GM12878 (cell line): ENCODE measurements at regions not wholly inside any gene's neighbourhood (a gene's known extent, or its start where the extent isn't known, plus 50 kb on each side); places are given as distances from the start of the nearest gene placed in this dataset.

ENCODE experiments used
- ATAC-seq: fragments of 200-7000 bp; cut with Tn5 transposase; 3 replicates; pipeline ENCODE4 v1.9.1; 2020; ENCODE audit warnings: mild to moderate bottlenecking, moderate library complexity
- BruUV-seq: library from RNA; stranded (reverse); fragments of 400-500 nt; replicated peaks from 2 replicates; lab custom pipeline; 2021; lab: Mats Ljungman, UMichigan
- CTCF ChIA-PET: fragments of 300-600 bp; sonication (Branson Sonifier 250); formaldehyde crosslinking; extraction: SDS; loops from one replicate; lab custom pipeline; 2021; ENCODE audit warnings: inconsistent platforms; lab: Yijun Ruan, JAX
- POLR2A ChIA-PET: fragments of 350-600 bp; formaldehyde crosslinking; extraction: SDS; loops from one replicate; lab custom pipeline; 2021; ENCODE audit warnings: inconsistent platforms; lab: Charles Lee
- RAD21 ChIA-PET: fragments of 300-600 bp; sonication (Branson Sonifier 250); formaldehyde crosslinking; loops from one replicate; lab custom pipeline; 2023; ENCODE audit warnings: antibody characterized with exemption; ENCODE audit not compliant: unreplicated experiment; lab: Charles Lee
- SMC1A ChIA-PET: fragments of 300-600 bp; sonication (Branson Sonifier 250); formaldehyde crosslinking; loops from one replicate; lab custom pipeline; 2023; ENCODE audit not compliant: unreplicated experiment, uncharacterized antibody; lab: Charles Lee
- DNase-seq: peaks from one replicate; pipeline ENCODE4 v3.0.0-alpha.2; 2011; ENCODE audit warnings: low read depth, low spot score
- FAIRE-seq: peaks from 3 replicates; lab custom pipeline; 2011; peaks lifted over from hg19 to GRCh38; lab: Jason Lieb, UNC
- H2AFZ ChIP-seq: 2 replicates; pipeline ENCODE4 v1.6.0; 2011; ENCODE audit warnings: low read depth, low read length, control low read depth; ENCODE audit not compliant: control insufficient read depth
- H3K27ac ChIP-seq: 2 replicates; pipeline ENCODE4 v1.5.1; 2011; ENCODE audit warnings: control low read depth; ENCODE audit not compliant: control insufficient read depth, insufficient read depth
- H3K27me3 ChIP-seq, 2 experiments: replicated peaks in 1 of 2; 2 replicates each; pipeline versions ENCODE4 v1.6.0 to v1.6.1; 2011; ENCODE audit warnings: low read length in 1 of 2; ENCODE audit not compliant: control insufficient read depth in 2 of 2, insufficient read depth in 2 of 2
- H3K36me3 ChIP-seq, 2 experiments: 2 replicates each; pipeline ENCODE4 v1.5.1; 2011; ENCODE audit warnings: low read length in 1 of 2; ENCODE audit not compliant: control insufficient read depth in 2 of 2, insufficient read depth in 2 of 2
- H3K4me1 ChIP-seq: 2 replicates; pipeline ENCODE4 v1.6.1; 2011; ENCODE audit warnings: mild to moderate bottlenecking, low read length, moderate library complexity, mixed read lengths; ENCODE audit not compliant: control insufficient read depth, insufficient read depth
- H3K4me2 ChIP-seq: 2 replicates; pipeline ENCODE4 v1.6.0; 2011; ENCODE audit warnings: control low read depth; ENCODE audit not compliant: control insufficient read depth, insufficient read depth
- H3K4me3 ChIP-seq: fragments of 200-600 bp; sonication (generic); 2 replicates; pipeline ENCODE4 v1.5.1; 2016
- H3K79me2 ChIP-seq: 2 replicates; pipeline ENCODE4 v1.6.0; 2011; ENCODE audit warnings: low read length; ENCODE audit not compliant: control insufficient read depth, insufficient read depth
- H3K9ac ChIP-seq: 2 replicates; pipeline ENCODE4 v1.8.0; 2011; ENCODE audit warnings: low read length, control low read depth, mixed read lengths; ENCODE audit not compliant: control insufficient read depth, insufficient read depth
- H3K9me3 ChIP-seq: replicated peaks from 3 replicates; pipeline ENCODE4 v1.5.1; 2011; ENCODE audit warnings: mild to moderate bottlenecking, low read length; ENCODE audit not compliant: control insufficient read depth, insufficient read depth
- H4K20me1 ChIP-seq: 2 replicates; pipeline ENCODE4 v1.6.0; 2011; ENCODE audit not compliant: control insufficient read depth, insufficient read depth
- ASH2L ChIP-seq: fragments of 300-600, 200-600 bp; sonication (generic); IDR thresholded peaks from 2 replicates; pipeline ENCODE4 v1.6.1; 2017; ENCODE audit warnings: low read depth, mild to moderate bottlenecking, borderline replicate concordance
- CBX3 ChIP-seq: fragments of 200-600 bp; sonication (generic); IDR thresholded peaks from 2 replicates; pipeline ENCODE4 v1.6.1; 2016; ENCODE audit warnings: low read depth, borderline replicate concordance
- CBX5 ChIP-seq: sonication (generic); IDR thresholded peaks from 2 replicates; pipeline ENCODE4 v1.6.1; 2016; ENCODE audit warnings: low read depth, moderate library complexity, mild to moderate bottlenecking, inconsistent platforms
- CHD1 ChIP-seq: IDR thresholded peaks from 2 replicates; pipeline ENCODE4 v1.6.1; 2012; ENCODE audit warnings: low read depth, low read length, improper control_type of control experiment
- CHD4 ChIP-seq: fragments of 200-600 bp; sonication (generic); IDR thresholded peaks from 2 replicates; pipeline ENCODE4 v1.6.1; 2016; ENCODE audit warnings: mild to moderate bottlenecking
- EP300 ChIP-seq, 2 experiments: fragments of 150-350 bp in 1 of 2; IDR thresholded peaks; 2 replicates each; pipeline ENCODE4 v1.6.1; 2011 to 2012; ENCODE audit warnings: low read depth in 2 of 2, low read length in 2 of 2, borderline replicate concordance in 1 of 2, improper control_type of control experiment in 1 of 2, inconsistent platforms in 1 of 2; ENCODE audit not compliant: control insufficient read depth in 1 of 2
- MXI1 ChIP-seq: fragments of 150-350 bp; IDR thresholded peaks from 2 replicates; pipeline ENCODE4 v1.6.1; 2011; ENCODE audit warnings: low read depth, mild to moderate bottlenecking, inconsistent platforms, low read length, improper control_type of control experiment
- NBN ChIP-seq: fragments of 450-650 bp; IDR thresholded peaks from 2 replicates; pipeline ENCODE4 v1.6.1; 2016
- PAX5 ChIP-seq: IDR thresholded peaks from 2 replicates; pipeline ENCODE4 v1.6.1; 2011; ENCODE audit warnings: low read depth, low read length, borderline replicate concordance
- SRF ChIP-seq, 2 experiments: IDR thresholded peaks; 2 replicates each; pipeline ENCODE4 v1.6.1; 2011; ENCODE audit warnings: low read depth in 2 of 2, low read length in 2 of 2, mild to moderate bottlenecking in 1 of 2, moderate library complexity in 1 of 2
- STAT3 ChIP-seq: IDR thresholded peaks from 2 replicates; pipeline ENCODE4 v1.6.1; 2011; ENCODE audit warnings: low read depth, low read length, improper control_type of control experiment
- TCF3 ChIP-seq: IDR thresholded peaks from 2 replicates; pipeline ENCODE4 v1.6.1; 2012; ENCODE audit warnings: low read depth, mild to moderate bottlenecking, low read length, borderline replicate concordance; ENCODE audit not compliant: insufficient read depth
- TCF7 ChIP-seq: IDR thresholded peaks from 2 replicates; pipeline ENCODE4 v1.6.1; 2014; ENCODE audit warnings: antibody characterized with exemption, borderline replicate concordance
- ZBTB11 ChIP-seq: fragments of 450-650 bp; formaldehyde crosslinking; IDR thresholded peaks from 2 replicates; pipeline ENCODE4 v1.5.0; 2022; ENCODE audit warnings: mild to moderate bottlenecking, missing genetic modification characterization
- ZBTB33 ChIP-seq: fragments of 450-650 bp; IDR thresholded peaks from 2 replicates; pipeline ENCODE4 v1.6.1; 2017; ENCODE audit warnings: mild to moderate bottlenecking
- WGBS: methylation state at CpG from one replicate; pipeline ENCODE4 v1.1.6; 2016; ENCODE audit warnings: low lambda C conversion rate; ENCODE audit not compliant: insufficient replicate concordance, insufficient coverage; ENCODE audit errors: missing lambda C conversion rate; 5-methylcytosine and 5-hydroxymethylcytosine counted together
- in situ Hi-C: fragments of 300-500 bp; cut with MboI; formaldehyde crosslinking; loops from 9 replicates; pipeline ENCODE4 v1.14.3; 2018; ENCODE audit warnings: mixed read lengths
- intact Hi-C: fragments of 100-400 bp; cut with micrococcal nuclease; formaldehyde crosslinking; loops from one replicate; pipeline ENCODE4 v1.14.2; 2022; ENCODE audit not compliant: unreplicated experiment
- TF ChIP-seq, protein P1 (sequence below): fragments of 450-650 bp; IDR thresholded peaks from 2 replicates; pipeline ENCODE4 v1.6.1; 2017; ENCODE audit warnings: low read depth, mild to moderate bottlenecking, moderate library complexity

- SMC1A ChIA-PET, result no interaction called here
- no peak for TF ChIP-seq PAX5
- TF ChIP-seq TCF7, result no peak
- TF ChIP-seq ZBTB33, result no peak
- TF ChIP-seq ASH2L, result no peak
- TF ChIP-seq SRF (IDR thresholded peaks at IDR 0.05; ENCODE audit: low read depth in 2 of 2, low read length in 2 of 2), result no peak
- no peak for TF ChIP-seq ZBTB11
- TF ChIP-seq EP300 (IDR thresholded peaks at IDR 0.05; ENCODE audit: borderline replicate concordance in 1 of 2, control insufficient read depth in 1 of 2, low read depth in 2 of 2, low read length in 2 of 2), result no peak
- no peak for TF ChIP-seq CBX5
- TF ChIP-seq, protein P1, sequence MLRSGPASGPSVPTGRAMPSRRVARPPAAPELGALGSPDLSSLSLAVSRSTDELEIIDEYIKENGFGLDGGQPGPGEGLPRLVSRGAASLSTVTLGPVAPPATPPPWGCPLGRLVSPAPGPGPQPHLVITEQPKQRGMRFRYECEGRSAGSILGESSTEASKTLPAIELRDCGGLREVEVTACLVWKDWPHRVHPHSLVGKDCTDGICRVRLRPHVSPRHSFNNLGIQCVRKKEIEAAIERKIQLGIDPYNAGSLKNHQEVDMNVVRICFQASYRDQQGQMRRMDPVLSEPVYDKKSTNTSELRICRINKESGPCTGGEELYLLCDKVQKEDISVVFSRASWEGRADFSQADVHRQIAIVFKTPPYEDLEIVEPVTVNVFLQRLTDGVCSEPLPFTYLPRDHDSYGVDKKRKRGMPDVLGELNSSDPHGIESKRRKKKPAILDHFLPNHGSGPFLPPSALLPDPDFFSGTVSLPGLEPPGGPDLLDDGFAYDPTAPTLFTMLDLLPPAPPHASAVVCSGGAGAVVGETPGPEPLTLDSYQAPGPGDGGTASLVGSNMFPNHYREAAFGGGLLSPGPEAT, result no peak
- no peak for TF ChIP-seq TCF3
- TF ChIP-seq CHD4, result no peak
- no peak for TF ChIP-seq CHD1
- TF ChIP-seq NBN, result no peak
- no peak for TF ChIP-seq MXI1
- no peak for TF ChIP-seq STAT3
- no peak for TF ChIP-seq CBX3
- TF ChIP-seq, all 136 proteins: peak for 0
- Histone ChIP-seq H4K20me1 (no peaks in the 10 kb centered on the region), H3K9me3 (no peaks in the 10 kb centered on the region), H3K27ac (no peak overlapping the region), H3K4me2 (no peak overlapping the region), H3K9ac (no peak overlapping the region), H3K79me2 (no peaks in the 10 kb centered on the region), H3K4me1 (no peaks in the 10 kb centered on the region), H3K36me3 (no peaks in the 10 kb centered on the region), H3K27me3 (peaks cover 0 to 3% of the 10 kb centered on the region in 2 experiments; a peak in 1 of 4 replicates), H2AFZ (no peak overlapping the region), H3K4me3 (no peak overlapping the region)
- intact Hi-C loops, result no loop called here
- ATAC-seq (no peak), FAIRE-seq (no peak), DNase-seq (no peak)
- in situ Hi-C loops, result no loop called here
- ChIA-PET RAD21 (no interaction called here), CTCF (no interaction called here), POLR2A (no interaction called here)
- BruUV-seq, result no TSS peak
- WGBS, result 12% methylated on average over 5 of the region's 5 CpGs
Observed at GRCh38 chr6:108793516-108794251, 54.5 kb upstream of the ARMC2 start.
